Adrenal gland (tissue), 9 donors: ENCODE measurements at regions not wholly inside any gene's neighbourhood (a gene's known extent, or its start where the extent isn't known, plus 50 kb on each side); places are given as distances from the start of the nearest gene placed in this dataset.

Source experiments
- DNase-seq, 7 donors: peaks; one replicate each; pipeline ENCODE4 v3.0.0-alpha.2; 2019 to 2020
- H3K27ac ChIP-seq, 5 donors: fragments of 200-600 bp; sonication (generic) in 4 of 5; 1 replicate in 3 of 5; 2 replicates in 2 of 5; pipeline versions ENCODE4 v1.5.1 to v1.8.0; 2016 to 2020; ENCODE audit warnings: mild to moderate bottlenecking in 1 of 5
- H3K27me3 ChIP-seq: fragments of 200-600 bp; 2 replicates; pipeline ENCODE4 v1.8.0; 2021
- H3K36me3 ChIP-seq, 2 donors: fragments of 200-600 bp; replicated peaks in 1 of 2; 1 replicate in 1 of 2; 2 replicates in 1 of 2; pipeline versions ENCODE4 v1.5.1 to v1.8.0; 2018 to 2022
- H3K4me1 ChIP-seq, 2 donors: fragments of 200-600 bp; replicated peaks in 1 of 2; 1 replicate in 1 of 2; 2 replicates in 1 of 2; pipeline versions ENCODE4 v1.5.1 to v1.8.0; 2018 to 2021
- H3K4me3 ChIP-seq, 4 donors: fragments of 200-600 bp; sonication (generic) in 3 of 4; one replicate each; pipeline ENCODE4 v1.5.1; 2016 to 2018
- H3K9me3 ChIP-seq, 3 donors: fragments of 200-600 bp; sonication (generic) in 1 of 3; replicated peaks in 1 of 3; 1 replicate in 2 of 3; 2 replicates in 1 of 3; pipeline versions ENCODE4 v1.5.1 to v1.8.0; 2016 to 2021
- POLR2A ChIP-seq, 2 donors: fragments of 450-650 bp; IDR thresholded peaks; one replicate each; pipeline ENCODE4 v1.6.1; 2017; ENCODE audit warnings: antibody characterized with exemption in 2 of 2, mild to moderate bottlenecking in 2 of 2, moderate library complexity in 1 of 2
- WGBS, 4 donors: extraction: QIAGEN DNeasy Blood & Tissue Kit in 2 of 4; methylation state at CpG; one replicate each; pipeline versions ENCODE4 v1.1.5 to v1.1.7; 2013 to 2017; 5-methylcytosine and 5-hydroxymethylcytosine counted together
- intact Hi-C, 2 donors: fragments of 100-400 bp; cut with DNase I; formaldehyde crosslinking; loops; one replicate each; pipeline versions ENCODE4 v1.14.1 to v1.15.0; 2022 to 2023
- TF ChIP-seq, protein P1 (sequence below), 6 experiments: fragments of 450-650 bp in 4 of 6; fragments of 200-600 bp in 2 of 6; sonication (generic) in 1 of 6; IDR thresholded peaks; 1 replicate in 5 of 6; 2 replicates in 1 of 6; pipeline versions ENCODE4 v1.5.1 to v1.8.0; 2016 to 2021; ENCODE audit warnings: antibody characterized with exemption in 6 of 6, mild to moderate bottlenecking in 2 of 6, moderate library complexity in 1 of 6
- donor health status: healthy with polysubstance abuse.
- donor health status: Bipolar disorder and iron deficiency.
- donor health status: DM: yes; HTN: yes; CAD: no.
- donor health status: DM: no; HTN: no; CAD: no.
- donor health status: DM: no; HTN: no; CAD: no.

DNA sequence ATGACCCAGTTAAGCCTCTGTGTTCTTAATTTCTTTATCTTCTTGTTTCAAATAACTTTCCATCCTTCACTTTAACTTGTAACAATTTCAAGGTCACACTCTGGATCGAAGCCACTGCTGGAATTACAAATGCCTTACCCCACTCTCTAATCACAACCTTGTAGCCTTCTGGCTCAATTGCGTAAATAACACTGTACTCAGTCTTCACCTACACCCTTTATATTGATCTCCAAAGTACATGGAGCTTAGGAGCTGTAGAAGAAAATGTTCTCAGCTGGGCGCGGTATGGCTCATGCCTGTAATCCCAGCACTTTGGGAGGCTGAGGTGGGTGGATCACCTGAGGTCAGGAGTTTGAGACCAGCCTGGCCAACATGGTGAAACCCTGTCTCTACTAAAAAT, 164.3 kb upstream of the NPSR1 start:
- TF ChIP-seq, protein P1, sequence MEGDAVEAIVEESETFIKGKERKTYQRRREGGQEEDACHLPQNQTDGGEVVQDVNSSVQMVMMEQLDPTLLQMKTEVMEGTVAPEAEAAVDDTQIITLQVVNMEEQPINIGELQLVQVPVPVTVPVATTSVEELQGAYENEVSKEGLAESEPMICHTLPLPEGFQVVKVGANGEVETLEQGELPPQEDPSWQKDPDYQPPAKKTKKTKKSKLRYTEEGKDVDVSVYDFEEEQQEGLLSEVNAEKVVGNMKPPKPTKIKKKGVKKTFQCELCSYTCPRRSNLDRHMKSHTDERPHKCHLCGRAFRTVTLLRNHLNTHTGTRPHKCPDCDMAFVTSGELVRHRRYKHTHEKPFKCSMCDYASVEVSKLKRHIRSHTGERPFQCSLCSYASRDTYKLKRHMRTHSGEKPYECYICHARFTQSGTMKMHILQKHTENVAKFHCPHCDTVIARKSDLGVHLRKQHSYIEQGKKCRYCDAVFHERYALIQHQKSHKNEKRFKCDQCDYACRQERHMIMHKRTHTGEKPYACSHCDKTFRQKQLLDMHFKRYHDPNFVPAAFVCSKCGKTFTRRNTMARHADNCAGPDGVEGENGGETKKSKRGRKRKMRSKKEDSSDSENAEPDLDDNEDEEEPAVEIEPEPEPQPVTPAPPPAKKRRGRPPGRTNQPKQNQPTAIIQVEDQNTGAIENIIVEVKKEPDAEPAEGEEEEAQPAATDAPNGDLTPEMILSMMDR (IDR thresholded peaks at IDR 0.05) = no peak
- TF ChIP-seq POLR2A (IDR thresholded peaks at IDR 0.05) = no peak
- no peaks in the 10 kb centered on the region for H3K36me3 ChIP-seq
- no peaks in the 10 kb centered on the region for H3K27me3 ChIP-seq
- no peak overlapping the region for H3K4me3 ChIP-seq
- no peaks in the 10 kb centered on the region for H3K9me3 ChIP-seq
- intact Hi-C loops = no loop called here
- WGBS, 4 donors = 63 to 74% (median 70%) methylated on average over 4 of the region's 4 CpGs
- H3K4me1 ChIP-seq = no peaks in the 10 kb centered on the region
- DNase-seq = no peak
- no peak overlapping the region for H3K27ac ChIP-seq

DNA sequence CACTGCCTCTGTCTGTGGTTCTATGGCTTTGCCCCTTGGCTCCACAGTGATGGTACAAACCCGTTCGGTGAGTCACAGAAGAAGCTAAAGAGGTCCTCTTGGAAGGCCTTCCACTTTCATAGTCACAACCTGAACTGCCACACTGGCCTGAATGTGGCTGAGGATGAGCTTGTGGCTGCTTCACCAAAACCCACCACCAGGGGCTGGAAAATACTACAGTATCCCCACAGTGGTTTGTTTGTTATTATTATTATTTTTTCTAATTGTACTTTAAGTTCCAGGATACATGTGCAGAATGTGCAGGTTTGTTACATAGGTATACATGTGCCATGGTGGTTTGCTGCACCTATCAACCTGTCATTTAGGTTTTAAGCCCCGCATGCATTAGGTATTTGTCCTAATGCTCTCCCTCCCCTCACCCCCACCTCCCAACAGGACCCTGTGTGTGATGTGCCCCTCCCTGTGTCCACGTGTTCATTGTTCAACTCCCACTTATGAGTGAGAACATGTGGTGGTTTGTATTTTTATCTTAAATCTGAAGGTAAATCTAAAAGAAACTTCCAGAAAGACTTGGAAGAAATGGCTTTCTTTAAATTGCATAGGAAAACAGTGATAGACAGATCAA, 160.8 kb upstream of the NPSR1 start:
- intact Hi-C loops = no loop called here
- no peaks in the 10 kb centered on the region for H3K27me3 ChIP-seq
- no peaks in the 10 kb centered on the region for H3K36me3 ChIP-seq
- no peak overlapping the region for H3K27ac ChIP-seq
- no peak overlapping the region for H3K4me3 ChIP-seq
- no peaks in the 10 kb centered on the region for H3K4me1 ChIP-seq
- 67 to 77% (median 70%) methylated on average over 4 of the region's 4 CpGs for WGBS, 4 donors
- no peak for TF ChIP-seq POLR2A (IDR thresholded peaks at IDR 0.05)
- TF ChIP-seq, protein P1 (IDR thresholded peaks at IDR 0.05) = peak in 1 of 6 experiments; percentile 14
- DNase-seq = no peak
- no peaks in the 10 kb centered on the region for H3K9me3 ChIP-seq

DNA sequence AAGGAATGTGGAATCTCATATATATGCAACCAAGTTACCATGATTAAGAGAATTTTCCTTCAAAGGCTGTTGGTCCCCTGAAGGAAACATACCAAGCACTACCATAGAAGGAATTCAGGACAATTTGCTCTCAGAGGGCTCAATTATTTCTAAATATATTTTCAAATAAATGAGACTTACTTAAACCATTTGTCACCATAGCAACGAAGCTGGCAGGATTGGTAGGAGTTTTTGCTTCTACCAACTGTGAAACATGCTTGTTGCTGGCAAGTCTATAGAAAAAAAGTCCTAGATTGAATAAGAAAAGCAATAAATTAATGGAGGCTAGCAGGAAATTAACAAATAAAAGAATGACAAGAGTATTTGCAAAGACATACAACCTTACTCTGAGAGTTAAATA, 156.9 kb upstream of the NPSR1 start:
- 34 to 63% (median 56%) methylated on average over 1 of the region's 1 CpG for WGBS, 4 donors
- intact Hi-C loops = no loop called here
- H3K27me3 ChIP-seq = no peaks in the 10 kb centered on the region
- H3K4me3 ChIP-seq = no peak overlapping the region
- no peak for DNase-seq
- TF ChIP-seq, protein P1 (IDR thresholded peaks at IDR 0.05) = no peak
- no peak for TF ChIP-seq POLR2A (IDR thresholded peaks at IDR 0.05)
- H3K4me1 ChIP-seq = no peaks in the 10 kb centered on the region
- no peaks in the 10 kb centered on the region for H3K36me3 ChIP-seq
- H3K27ac ChIP-seq = no peak overlapping the region
- no peaks in the 10 kb centered on the region for H3K9me3 ChIP-seq

DNA sequence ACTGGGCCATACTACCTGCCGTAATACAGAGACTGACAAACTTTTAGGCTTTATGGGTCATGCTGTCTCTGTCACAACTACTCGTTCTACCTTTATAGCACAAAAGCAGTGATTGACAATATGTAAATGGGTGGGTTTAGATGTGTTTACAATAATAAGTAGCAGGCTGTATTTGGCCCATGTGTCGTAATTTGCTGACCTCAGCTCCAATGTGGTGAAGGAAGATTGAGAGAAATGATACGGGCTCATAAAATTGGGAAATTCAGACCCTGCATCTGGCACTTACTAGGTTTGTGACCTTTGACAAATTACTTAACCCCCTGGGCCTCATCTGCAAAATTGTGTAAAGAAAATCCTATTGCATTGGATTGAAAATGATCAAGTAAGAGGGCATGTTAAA, 150.8 kb upstream of the NPSR1 start:
- H3K27ac ChIP-seq = no peak overlapping the region
- H3K27me3 ChIP-seq = no peaks in the 10 kb centered on the region
- no peak for TF ChIP-seq POLR2A (IDR thresholded peaks at IDR 0.05)
- TF ChIP-seq, protein P1 (IDR thresholded peaks at IDR 0.05) = no peak
- DNase-seq = no peak
- intact Hi-C loops = no loop called here
- WGBS, 4 donors = 79 to 82% (median 80%) methylated on average over 4 of the region's 4 CpGs
- H3K36me3 ChIP-seq = no peaks in the 10 kb centered on the region
- no peaks in the 10 kb centered on the region for H3K9me3 ChIP-seq
- H3K4me1 ChIP-seq = no peaks in the 10 kb centered on the region
- no peak overlapping the region for H3K4me3 ChIP-seq
